Vagina (tissue), 2 donors: ENCODE measurements at regions not wholly inside any gene's neighbourhood (a gene's known extent, or its start where the extent isn't known, plus 50 kb on each side); places are given as distances from the start of the nearest gene placed in this dataset.

Experiments
- DNase-seq, 2 donors: peaks; one replicate each; pipeline ENCODE4 v3.0.0-alpha.2; 2017; ENCODE audit errors: extremely low spot score in 2 of 2
- H3K27ac ChIP-seq: fragments of 200-600 bp; sonication (generic); one replicate; pipeline ENCODE4 v1.5.1; 2019
- H3K27me3 ChIP-seq: fragments of 200-600 bp; sonication (generic); one replicate; pipeline ENCODE4 v1.5.1; 2019
- H3K36me3 ChIP-seq, 2 donors: fragments of 200-600 bp; sonication (generic); one replicate each; pipeline ENCODE4 v1.5.1; 2017 to 2019
- H3K4me1 ChIP-seq: fragments of 200-600 bp; sonication (generic); one replicate; pipeline ENCODE4 v1.5.1; 2019
- H3K4me3 ChIP-seq, 2 donors: fragments of 200-600 bp; sonication (generic); 1 replicate in 1 of 2; 2 replicates in 1 of 2; pipeline ENCODE4 v1.5.1; 2016 to 2019
- H3K9me3 ChIP-seq: fragments of 200-600 bp; sonication (generic); one replicate; pipeline ENCODE4 v1.5.1; 2019
- CTCF ChIP-seq, 3 experiments: fragments of 450-650 bp in 2 of 3; fragments of 200-600 bp in 1 of 3; sonication (generic) in 1 of 3; IDR thresholded peaks; one replicate each; pipeline ENCODE4 v1.5.1; 2017 to 2019; ENCODE audit warnings: antibody characterized with exemption in 3 of 3, mild to moderate bottlenecking in 2 of 3, moderate library complexity in 2 of 3
- POLR2A ChIP-seq, 2 donors: fragments of 450-650 bp; IDR thresholded peaks; one replicate each; pipeline ENCODE4 v1.6.1; 2017; ENCODE audit warnings: antibody characterized with exemption in 2 of 2, mild to moderate bottlenecking in 2 of 2, moderate library complexity in 2 of 2
- POLR2AphosphoS5 ChIP-seq, 2 donors: sonication (generic); formaldehyde crosslinking; IDR thresholded peaks; one replicate each; pipeline ENCODE4 v1.9.0; 2017; ENCODE audit warnings: antibody characterized with exemption in 2 of 2, mild to moderate bottlenecking in 2 of 2, low read depth in 1 of 2; ENCODE audit not compliant: insufficient read depth in 1 of 2
- intact Hi-C: fragments of 100-400 bp; cut with DNase I; formaldehyde crosslinking; loops from one replicate; pipeline ENCODE4 v1.15.1; 2023

- H3K36me3 ChIP-seq: no peaks in the 10 kb centered on the region
- H3K27me3 ChIP-seq: no peaks in the 10 kb centered on the region
- no peak for TF ChIP-seq CTCF (IDR thresholded peaks at IDR 0.05)
- TF ChIP-seq POLR2AphosphoS5 (IDR thresholded peaks at IDR 0.05; ENCODE audit: insufficient read depth in 1 of 2, low read depth in 1 of 2): no peak
- no peak for TF ChIP-seq POLR2A (IDR thresholded peaks at IDR 0.05)
- no peak for DNase-seq
- no peaks in the 10 kb centered on the region for H3K9me3 ChIP-seq
- H3K4me3 ChIP-seq: no peak overlapping the region
- intact Hi-C loops: no loop called here
- H3K27ac ChIP-seq: peak overlapping the region; percentile 45
- peaks cover 55% of the 10 kb centered on the region for H3K4me1 ChIP-seq
These were observed 120.5 kb upstream of the NCOR2 start for GRCh38 chr12:124687917-124688316.

- Histone ChIP-seq H3K36me3 (no peaks in the 10 kb centered on the region), H3K27me3 (no peaks in the 10 kb centered on the region), H3K4me3 (no peak overlapping the region), H3K4me1 (peaks cover 57% of the 10 kb centered on the region), H3K27ac (peak overlapping the region; percentile 69), H3K9me3 (no peaks in the 10 kb centered on the region)
- TF ChIP-seq CTCF (IDR thresholded peaks at IDR 0.05) (no peak), POLR2AphosphoS5 (IDR thresholded peaks at IDR 0.05; ENCODE audit: insufficient read depth in 1 of 2, low read depth in 1 of 2) (no peak), POLR2A (IDR thresholded peaks at IDR 0.05) (no peak)
- intact Hi-C loops: no loop called here
- DNase-seq: no peak
These were observed 119.9 kb upstream of the NCOR2 start for GRCh38 chr12:124687174-124687902.

GRCh38 chr12:124686370-124687173 lies 119.2 kb upstream of the NCOR2 start:
- no peak for DNase-seq
- no peaks in the 10 kb centered on the region for H3K36me3 ChIP-seq
- no peak overlapping the region for H3K4me3 ChIP-seq
- peaks cover 64% of the 10 kb centered on the region for H3K4me1 ChIP-seq
- intact Hi-C loops: no loop called here
- TF ChIP-seq CTCF (IDR thresholded peaks at IDR 0.05): no peak
- TF ChIP-seq POLR2AphosphoS5 (IDR thresholded peaks at IDR 0.05; ENCODE audit: insufficient read depth in 1 of 2, low read depth in 1 of 2): no peak
- TF ChIP-seq POLR2A (IDR thresholded peaks at IDR 0.05): no peak
- no peaks in the 10 kb centered on the region for H3K9me3 ChIP-seq
- no peaks in the 10 kb centered on the region for H3K27me3 ChIP-seq
- H3K27ac ChIP-seq: peak overlapping the region; percentile 69

GRCh38 chr12:124685689-124686369 lies 118.4 kb upstream of the NCOR2 start:
- no peak for TF ChIP-seq POLR2AphosphoS5 (IDR thresholded peaks at IDR 0.05; ENCODE audit: insufficient read depth in 1 of 2, low read depth in 1 of 2)
- no peak for TF ChIP-seq POLR2A (IDR thresholded peaks at IDR 0.05)
- TF ChIP-seq CTCF (IDR thresholded peaks at IDR 0.05): no peak
- Histone ChIP-seq H3K27ac (peak overlapping the region; percentile 69), H3K4me3 (peak overlapping the region in 1 of 2 donors; percentile 19), H3K27me3 (no peaks in the 10 kb centered on the region), H3K9me3 (no peaks in the 10 kb centered on the region), H3K4me1 (peaks cover 72% of the 10 kb centered on the region), H3K36me3 (no peaks in the 10 kb centered on the region)
- intact Hi-C loops: no loop called here
- DNase-seq: no peak
